Breast epithelium (tissue), 3 donors: ENCODE measurements at regions not wholly inside any gene's neighbourhood (a gene's known extent, or its start where the extent isn't known, plus 50 kb on each side); places are given as distances from the start of the nearest gene placed in this dataset.

ENCODE experiments used
- CTCF ChIP-seq, 3 donors: fragments of 450-650 bp; IDR thresholded peaks; one replicate each; pipeline ENCODE4 v1.5.1; 2016 to 2017; ENCODE audit warnings: antibody characterized with exemption in 3 of 3, mild to moderate bottlenecking in 3 of 3, moderate library complexity in 3 of 3
- POLR2AphosphoS5 ChIP-seq, 3 donors: sonication (generic); formaldehyde crosslinking; IDR thresholded peaks; one replicate each; pipeline ENCODE4 v1.6.1; 2017; ENCODE audit warnings: antibody characterized with exemption in 3 of 3

GRCh38 chr15:45854455-45855202 lies 219.8 kb downstream of the SQOR start:
- no peak for TF ChIP-seq CTCF (IDR thresholded peaks at IDR 0.05)
- TF ChIP-seq POLR2AphosphoS5 (IDR thresholded peaks at IDR 0.05), result no peak
